ENCODE measurements at regions not wholly inside any gene's neighbourhood (a gene's known extent, or its start where the extent isn't known, plus 50 kb on each side); places are given as distances from the start of the nearest gene placed in this dataset.

DNA sequence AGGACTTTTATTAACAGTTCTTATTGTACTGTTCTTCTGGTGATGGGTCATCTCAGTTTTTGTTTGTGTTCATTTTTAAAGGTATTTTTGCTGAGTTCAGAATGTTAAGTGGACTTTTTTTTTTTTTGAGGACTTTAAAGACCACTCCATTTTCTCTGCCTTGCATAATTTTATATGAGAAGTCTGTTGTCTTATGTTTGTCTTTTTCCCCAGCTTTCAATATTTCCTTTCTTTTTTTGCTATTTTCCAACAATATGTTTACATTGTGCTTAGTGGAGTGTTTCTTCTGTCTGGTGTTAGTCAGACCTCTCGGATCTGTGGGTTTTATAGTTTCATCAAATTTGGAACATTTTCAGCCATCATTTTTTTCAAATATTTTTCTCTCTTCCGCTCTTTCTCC is 290.0 kb upstream of the TNRC6C start:
- 89% methylated on average over 2 of the region's 2 CpGs for WGBS
- no peak for DNase-seq (ENCODE audit: low spot score)
- no peak for TF ChIP-seq TAF1 (conservative IDR thresholded peaks at IDR 0.05)
- no peak for TF ChIP-seq RXRA (IDR thresholded peaks at IDR 0.05)
- TF ChIP-seq, protein P1, sequence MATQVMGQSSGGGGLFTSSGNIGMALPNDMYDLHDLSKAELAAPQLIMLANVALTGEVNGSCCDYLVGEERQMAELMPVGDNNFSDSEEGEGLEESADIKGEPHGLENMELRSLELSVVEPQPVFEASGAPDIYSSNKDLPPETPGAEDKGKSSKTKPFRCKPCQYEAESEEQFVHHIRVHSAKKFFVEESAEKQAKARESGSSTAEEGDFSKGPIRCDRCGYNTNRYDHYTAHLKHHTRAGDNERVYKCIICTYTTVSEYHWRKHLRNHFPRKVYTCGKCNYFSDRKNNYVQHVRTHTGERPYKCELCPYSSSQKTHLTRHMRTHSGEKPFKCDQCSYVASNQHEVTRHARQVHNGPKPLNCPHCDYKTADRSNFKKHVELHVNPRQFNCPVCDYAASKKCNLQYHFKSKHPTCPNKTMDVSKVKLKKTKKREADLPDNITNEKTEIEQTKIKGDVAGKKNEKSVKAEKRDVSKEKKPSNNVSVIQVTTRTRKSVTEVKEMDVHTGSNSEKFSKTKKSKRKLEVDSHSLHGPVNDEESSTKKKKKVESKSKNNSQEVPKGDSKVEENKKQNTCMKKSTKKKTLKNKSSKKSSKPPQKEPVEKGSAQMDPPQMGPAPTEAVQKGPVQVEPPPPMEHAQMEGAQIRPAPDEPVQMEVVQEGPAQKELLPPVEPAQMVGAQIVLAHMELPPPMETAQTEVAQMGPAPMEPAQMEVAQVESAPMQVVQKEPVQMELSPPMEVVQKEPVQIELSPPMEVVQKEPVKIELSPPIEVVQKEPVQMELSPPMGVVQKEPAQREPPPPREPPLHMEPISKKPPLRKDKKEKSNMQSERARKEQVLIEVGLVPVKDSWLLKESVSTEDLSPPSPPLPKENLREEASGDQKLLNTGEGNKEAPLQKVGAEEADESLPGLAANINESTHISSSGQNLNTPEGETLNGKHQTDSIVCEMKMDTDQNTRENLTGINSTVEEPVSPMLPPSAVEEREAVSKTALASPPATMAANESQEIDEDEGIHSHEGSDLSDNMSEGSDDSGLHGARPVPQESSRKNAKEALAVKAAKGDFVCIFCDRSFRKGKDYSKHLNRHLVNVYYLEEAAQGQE (IDR thresholded peaks at IDR 0.05) = no peak
- no peak for TF ChIP-seq YY1 (IDR thresholded peaks at IDR 0.05)
- no peak for TF ChIP-seq FOXA1 (IDR thresholded peaks at IDR 0.05)
- TF ChIP-seq HNF4G (IDR thresholded peaks at IDR 0.05) = no peak
- TF ChIP-seq SP1 (IDR thresholded peaks at IDR 0.05) = no peak
- no peak for TF ChIP-seq EGR1 (IDR thresholded peaks at IDR 0.05; ENCODE audit: low read depth in 2 of 2)
- TF ChIP-seq HNF4A (conservative IDR thresholded peaks at IDR 0.05) = no peak
- TF ChIP-seq, protein P2, sequence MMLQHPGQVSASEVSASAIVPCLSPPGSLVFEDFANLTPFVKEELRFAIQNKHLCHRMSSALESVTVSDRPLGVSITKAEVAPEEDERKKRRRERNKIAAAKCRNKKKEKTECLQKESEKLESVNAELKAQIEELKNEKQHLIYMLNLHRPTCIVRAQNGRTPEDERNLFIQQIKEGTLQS (IDR thresholded peaks at IDR 0.05) = no peak
- no peak for TF ChIP-seq FOXA2 (IDR thresholded peaks at IDR 0.05)
- TF ChIP-seq GABPA (IDR thresholded peaks at IDR 0.05 in 1 of 2, conservative IDR thresholded peaks at IDR 0.05 in 1 of 2) = no peak
- TF ChIP-seq NR2F2 (IDR thresholded peaks at IDR 0.05) = no peak
- TF ChIP-seq, protein P3, sequence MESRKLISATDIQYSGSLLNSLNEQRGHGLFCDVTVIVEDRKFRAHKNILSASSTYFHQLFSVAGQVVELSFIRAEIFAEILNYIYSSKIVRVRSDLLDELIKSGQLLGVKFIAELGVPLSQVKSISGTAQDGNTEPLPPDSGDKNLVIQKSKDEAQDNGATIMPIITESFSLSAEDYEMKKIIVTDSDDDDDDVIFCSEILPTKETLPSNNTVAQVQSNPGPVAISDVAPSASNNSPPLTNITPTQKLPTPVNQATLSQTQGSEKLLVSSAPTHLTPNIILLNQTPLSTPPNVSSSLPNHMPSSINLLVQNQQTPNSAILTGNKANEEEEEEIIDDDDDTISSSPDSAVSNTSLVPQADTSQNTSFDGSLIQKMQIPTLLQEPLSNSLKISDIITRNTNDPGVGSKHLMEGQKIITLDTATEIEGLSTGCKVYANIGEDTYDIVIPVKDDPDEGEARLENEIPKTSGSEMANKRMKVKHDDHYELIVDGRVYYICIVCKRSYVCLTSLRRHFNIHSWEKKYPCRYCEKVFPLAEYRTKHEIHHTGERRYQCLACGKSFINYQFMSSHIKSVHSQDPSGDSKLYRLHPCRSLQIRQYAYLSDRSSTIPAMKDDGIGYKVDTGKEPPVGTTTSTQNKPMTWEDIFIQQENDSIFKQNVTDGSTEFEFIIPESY (IDR thresholded peaks at IDR 0.05) = no peak
- TF ChIP-seq, protein P4, sequence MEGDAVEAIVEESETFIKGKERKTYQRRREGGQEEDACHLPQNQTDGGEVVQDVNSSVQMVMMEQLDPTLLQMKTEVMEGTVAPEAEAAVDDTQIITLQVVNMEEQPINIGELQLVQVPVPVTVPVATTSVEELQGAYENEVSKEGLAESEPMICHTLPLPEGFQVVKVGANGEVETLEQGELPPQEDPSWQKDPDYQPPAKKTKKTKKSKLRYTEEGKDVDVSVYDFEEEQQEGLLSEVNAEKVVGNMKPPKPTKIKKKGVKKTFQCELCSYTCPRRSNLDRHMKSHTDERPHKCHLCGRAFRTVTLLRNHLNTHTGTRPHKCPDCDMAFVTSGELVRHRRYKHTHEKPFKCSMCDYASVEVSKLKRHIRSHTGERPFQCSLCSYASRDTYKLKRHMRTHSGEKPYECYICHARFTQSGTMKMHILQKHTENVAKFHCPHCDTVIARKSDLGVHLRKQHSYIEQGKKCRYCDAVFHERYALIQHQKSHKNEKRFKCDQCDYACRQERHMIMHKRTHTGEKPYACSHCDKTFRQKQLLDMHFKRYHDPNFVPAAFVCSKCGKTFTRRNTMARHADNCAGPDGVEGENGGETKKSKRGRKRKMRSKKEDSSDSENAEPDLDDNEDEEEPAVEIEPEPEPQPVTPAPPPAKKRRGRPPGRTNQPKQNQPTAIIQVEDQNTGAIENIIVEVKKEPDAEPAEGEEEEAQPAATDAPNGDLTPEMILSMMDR (IDR thresholded peaks at IDR 0.05; ENCODE audit: low read depth, low read length, missing input control) = no peak

DNA sequence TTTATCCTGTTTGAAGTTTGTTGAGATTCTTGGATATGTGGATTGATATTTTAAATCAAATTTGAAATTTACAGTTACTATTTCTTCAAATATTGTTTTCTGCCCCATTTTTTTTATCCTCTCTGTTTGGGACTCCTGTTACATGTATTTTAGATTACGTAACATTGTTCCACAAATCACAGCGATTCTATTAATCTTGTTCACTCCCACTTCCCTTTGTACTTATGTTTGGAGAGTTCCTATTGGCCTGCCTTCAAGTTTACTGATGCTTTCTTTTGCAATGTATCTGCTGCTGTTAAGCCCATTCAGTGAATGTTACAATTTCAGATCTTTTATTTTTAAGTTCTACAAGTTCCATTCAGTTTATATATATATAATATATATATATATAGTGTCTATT is 288.3 kb upstream of the TNRC6C start:
- H3K9me3 ChIP-seq (ENCODE audit: control insufficient read depth in 4 of 4, low read length in 3 of 4) = peaks cover 0 to 2% (median 1%) of the 10 kb centered on the region in 4 donors
- H3K4me1 ChIP-seq (ENCODE audit: control insufficient read depth in 4 of 4, insufficient read depth in 4 of 4, low read length in 3 of 4) = no peaks in the 10 kb centered on the region
- no peaks in the 10 kb centered on the region for H3K36me3 ChIP-seq (ENCODE audit: control insufficient read depth in 4 of 4, insufficient read depth in 3 of 4, low read depth in 1 of 4, low read length in 3 of 4)
- H3K9ac ChIP-seq (ENCODE audit: low read depth in 1 of 2, low read length in 2 of 2) = no peak overlapping the region
- WGBS = 93% methylated on average over 2 of the region's 2 CpGs
- no peak overlapping the region for H3K4me3 ChIP-seq (ENCODE audit: low read depth in 1 of 3, low read length in 3 of 3)
- no peaks in the 10 kb centered on the region for H3K27me3 ChIP-seq (ENCODE audit: control insufficient read depth in 4 of 4, insufficient read depth in 4 of 4, low read length in 3 of 4)
- H3K27ac ChIP-seq (ENCODE audit: low read depth in 1 of 2, low read length in 2 of 2) = no peak overlapping the region
- no peak for DNase-seq (ENCODE audit: low spot score)
- TF ChIP-seq FOXA2 (IDR thresholded peaks at IDR 0.05) (no peak), JUND (IDR thresholded peaks at IDR 0.05) (no peak), RAD21 (IDR thresholded peaks at IDR 0.05) (no peak), RXRA (IDR thresholded peaks at IDR 0.05) (no peak)
- TF ChIP-seq, protein P4 (IDR thresholded peaks at IDR 0.05; ENCODE audit: low read depth, low read length, missing input control) = no peak
- TF ChIP-seq, protein P5, sequence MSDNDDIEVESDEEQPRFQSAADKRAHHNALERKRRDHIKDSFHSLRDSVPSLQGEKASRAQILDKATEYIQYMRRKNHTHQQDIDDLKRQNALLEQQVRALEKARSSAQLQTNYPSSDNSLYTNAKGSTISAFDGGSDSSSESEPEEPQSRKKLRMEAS (IDR thresholded peaks at IDR 0.05) = no peak
- TF ChIP-seq, protein P1 (IDR thresholded peaks at IDR 0.05) = no peak

More for the DNA sequence above, 290.0 kb upstream of the TNRC6C start:
- no peak overlapping the region for H3K9ac ChIP-seq (ENCODE audit: low read depth in 1 of 2, low read length in 2 of 2)
- H3K27ac ChIP-seq (ENCODE audit: low read depth in 1 of 2, low read length in 2 of 2) = no peak overlapping the region
- H3K4me1 ChIP-seq (ENCODE audit: control insufficient read depth in 4 of 4, insufficient read depth in 4 of 4, low read length in 3 of 4) = no peaks in the 10 kb centered on the region
- H3K4me3 ChIP-seq (ENCODE audit: low read depth in 1 of 3, low read length in 3 of 3) = no peak overlapping the region
- no peaks in the 10 kb centered on the region for H3K27me3 ChIP-seq (ENCODE audit: control insufficient read depth in 4 of 4, insufficient read depth in 4 of 4, low read length in 3 of 4)
- H3K36me3 ChIP-seq (ENCODE audit: control insufficient read depth in 4 of 4, insufficient read depth in 3 of 4, low read depth in 1 of 4, low read length in 3 of 4) = no peaks in the 10 kb centered on the region
- H3K9me3 ChIP-seq (ENCODE audit: control insufficient read depth in 4 of 4, low read length in 3 of 4) = peaks cover 0 to 2% (median 1%) of the 10 kb centered on the region in 4 donors

All from liver (tissue), 8 donors.